SU-DHL-6 (cell line): ENCODE measurements at regions not wholly inside any gene's neighbourhood (a gene's known extent, or its start where the extent isn't known, plus 50 kb on each side); places are given as distances from the start of the nearest gene placed in this dataset.

ENCODE experiments used
- CTCF ChIP-seq: fragments of 200-600 bp; sonication (generic); IDR thresholded peaks from one replicate; pipeline ENCODE4 v1.5.1; 2017; ENCODE audit warnings: antibody characterized with exemption, mild to moderate bottlenecking, low read length, moderate library complexity; ENCODE audit not compliant: insufficient read depth, poor library complexity, severe bottlenecking
- EZH2phosphoT487 ChIP-seq: fragments of 200-600 bp; sonication (generic), shearing (Covaris generic); conservative IDR thresholded peaks from 2 replicates; pipeline ENCODE4 v1.6.1; 2018; ENCODE audit warnings: mild to moderate bottlenecking, antibody characterized with exemption, low read length, moderate library complexity, mixed read lengths

- TF ChIP-seq CTCF (no peak), EZH2phosphoT487 (no peak)
Observed at GRCh38 chr10:91104193-91105041, 116.0 kb upstream of the PCGF5 start.
